HG03457 (cell line): ENCODE measurements at regions not wholly inside any gene's neighbourhood (a gene's known extent, or its start where the extent isn't known, plus 50 kb on each side); places are given as distances from the start of the nearest gene placed in this dataset.

Source experiments
- ATAC-seq: cut with Tn5 transposase; IDR thresholded peaks from one replicate; pipeline ENCODE4 v1.9.1; 2021; ENCODE audit warnings: moderate number of reproducible peaks; ENCODE audit not compliant: unreplicated experiment

GRCh38 chr7:42987648-42988214 is 55.6 kb downstream of the MRPL32 start:
- ATAC-seq = no peak

- ATAC-seq = no peak
These were observed 58.8 kb downstream of the MRPL32 start for GRCh38 chr7:42991024-42991423.

GRCh38 chr7:42991913-42992591 is 59.9 kb downstream of the MRPL32 start:
- no peak for ATAC-seq

GRCh38 chr7:42993038-42993437 is 60.9 kb downstream of the MRPL32 start:
- no peak for ATAC-seq

GRCh38 chr7:42994096-42994495 is 61.9 kb downstream of the MRPL32 start:
- ATAC-seq = no peak

GRCh38 chr7:42997611-42998010 is 65.4 kb downstream of the MRPL32 start:
- no peak for ATAC-seq

GRCh38 chr7:43004082-43004481 is 71.9 kb downstream of the MRPL32 start:
- ATAC-seq = no peak

GRCh38 chr7:43006008-43006407 is 73.8 kb downstream of the MRPL32 start:
- no peak for ATAC-seq

GRCh38 chr7:43010061-43010460 is 77.9 kb downstream of the MRPL32 start:
- no peak for ATAC-seq

- no peak for ATAC-seq
These were observed 79.7 kb downstream of the MRPL32 start for GRCh38 chr7:43011879-43012278.

- no peak for ATAC-seq
These were observed 82.2 kb downstream of the MRPL32 start for GRCh38 chr7:43014406-43014805.

- no peak for ATAC-seq
These were observed 83.1 kb downstream of the MRPL32 start for GRCh38 chr7:43015301-43015700.

- ATAC-seq = no peak
These were observed 86.3 kb downstream of the MRPL32 start for GRCh38 chr7:43018446-43018845.

- no peak for ATAC-seq
These were observed 89.3 kb downstream of the MRPL32 start for GRCh38 chr7:43021431-43021830.

GRCh38 chr7:43022008-43022407 is 89.8 kb downstream of the MRPL32 start:
- no peak for ATAC-seq

GRCh38 chr7:43033369-43033768 is 79.1 kb upstream of the HECW1 start:
- ATAC-seq = no peak

- no peak for ATAC-seq
These were observed 77.9 kb upstream of the HECW1 start for GRCh38 chr7:43034535-43035002.

GRCh38 chr7:43037531-43037930 is 74.9 kb upstream of the HECW1 start:
- ATAC-seq = no peak

- no peak for ATAC-seq
These were observed 74.2 kb upstream of the HECW1 start for GRCh38 chr7:43038254-43038653.

GRCh38 chr7:43039346-43039745 is 73.1 kb upstream of the HECW1 start:
- no peak for ATAC-seq

- no peak for ATAC-seq
These were observed 72.0 kb upstream of the HECW1 start for GRCh38 chr7:43040461-43040860.

- no peak for ATAC-seq
These were observed 71.3 kb upstream of the HECW1 start for GRCh38 chr7:43041105-43041504.

GRCh38 chr7:43041724-43042123 is 70.7 kb upstream of the HECW1 start:
- no peak for ATAC-seq
